ENCODE measurements at regions not wholly inside any gene's neighbourhood (a gene's known extent, or its start where the extent isn't known, plus 50 kb on each side); places are given as distances from the start of the nearest gene placed in this dataset.

- TF ChIP-seq POLR2AphosphoS5 (IDR thresholded peaks at IDR 0.05; ENCODE audit: low read depth, low read length) (no peak), POLR2A (IDR thresholded peaks at IDR 0.05; ENCODE audit: low read depth, low read length) (no peak), TAF1 (IDR thresholded peaks at IDR 0.05; ENCODE audit: low read depth, low read length) (no peak), SPI1 (IDR thresholded peaks at IDR 0.05; ENCODE audit: low read depth, low read length) (no peak), PAX5 (IDR thresholded peaks at IDR 0.05; ENCODE audit: insufficient read depth, low read length, severe bottlenecking) (no peak)
These were observed 80.4 kb upstream of the WDR75 start for GRCh38 chr2:189360861-189361260.
